ENCODE measurements at regions not wholly inside any gene's neighbourhood (a gene's known extent, or its start where the extent isn't known, plus 50 kb on each side); places are given as distances from the start of the nearest gene placed in this dataset.

DNA sequence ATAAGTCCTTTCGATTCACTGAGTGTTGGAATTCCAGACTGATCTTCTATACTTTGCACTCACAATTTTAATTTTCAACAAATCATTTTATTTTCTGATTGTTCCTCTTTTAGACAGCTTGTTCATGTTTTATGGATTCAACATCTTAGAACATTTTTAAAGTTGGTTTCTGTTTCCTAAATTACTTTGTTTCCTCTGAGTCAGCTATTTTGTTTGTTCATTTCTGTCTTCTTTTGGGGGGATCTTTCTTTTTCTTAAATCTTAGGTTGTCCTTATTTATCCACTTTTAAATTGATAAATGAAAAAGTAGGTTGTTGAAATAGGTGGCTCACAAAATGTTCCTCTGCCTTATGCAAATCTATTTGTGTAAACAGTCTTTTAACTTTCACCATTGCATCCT lies 160.0 kb downstream of the GALC start:
- no peak for TF ChIP-seq POLR2AphosphoS5 (IDR thresholded peaks at IDR 0.05; ENCODE audit: low read depth, low read length)
- TF ChIP-seq, protein P1, sequence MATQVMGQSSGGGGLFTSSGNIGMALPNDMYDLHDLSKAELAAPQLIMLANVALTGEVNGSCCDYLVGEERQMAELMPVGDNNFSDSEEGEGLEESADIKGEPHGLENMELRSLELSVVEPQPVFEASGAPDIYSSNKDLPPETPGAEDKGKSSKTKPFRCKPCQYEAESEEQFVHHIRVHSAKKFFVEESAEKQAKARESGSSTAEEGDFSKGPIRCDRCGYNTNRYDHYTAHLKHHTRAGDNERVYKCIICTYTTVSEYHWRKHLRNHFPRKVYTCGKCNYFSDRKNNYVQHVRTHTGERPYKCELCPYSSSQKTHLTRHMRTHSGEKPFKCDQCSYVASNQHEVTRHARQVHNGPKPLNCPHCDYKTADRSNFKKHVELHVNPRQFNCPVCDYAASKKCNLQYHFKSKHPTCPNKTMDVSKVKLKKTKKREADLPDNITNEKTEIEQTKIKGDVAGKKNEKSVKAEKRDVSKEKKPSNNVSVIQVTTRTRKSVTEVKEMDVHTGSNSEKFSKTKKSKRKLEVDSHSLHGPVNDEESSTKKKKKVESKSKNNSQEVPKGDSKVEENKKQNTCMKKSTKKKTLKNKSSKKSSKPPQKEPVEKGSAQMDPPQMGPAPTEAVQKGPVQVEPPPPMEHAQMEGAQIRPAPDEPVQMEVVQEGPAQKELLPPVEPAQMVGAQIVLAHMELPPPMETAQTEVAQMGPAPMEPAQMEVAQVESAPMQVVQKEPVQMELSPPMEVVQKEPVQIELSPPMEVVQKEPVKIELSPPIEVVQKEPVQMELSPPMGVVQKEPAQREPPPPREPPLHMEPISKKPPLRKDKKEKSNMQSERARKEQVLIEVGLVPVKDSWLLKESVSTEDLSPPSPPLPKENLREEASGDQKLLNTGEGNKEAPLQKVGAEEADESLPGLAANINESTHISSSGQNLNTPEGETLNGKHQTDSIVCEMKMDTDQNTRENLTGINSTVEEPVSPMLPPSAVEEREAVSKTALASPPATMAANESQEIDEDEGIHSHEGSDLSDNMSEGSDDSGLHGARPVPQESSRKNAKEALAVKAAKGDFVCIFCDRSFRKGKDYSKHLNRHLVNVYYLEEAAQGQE (IDR thresholded peaks at IDR 0.05; ENCODE audit: insufficient read depth in 1 of 2, low read depth in 2 of 2, low read length in 2 of 2) = no peak

All from PFSK-1 (cell line).